ENCODE measurements at regions not wholly inside any gene's neighbourhood (a gene's known extent, or its start where the extent isn't known, plus 50 kb on each side); places are given as distances from the start of the nearest gene placed in this dataset.

DNA sequence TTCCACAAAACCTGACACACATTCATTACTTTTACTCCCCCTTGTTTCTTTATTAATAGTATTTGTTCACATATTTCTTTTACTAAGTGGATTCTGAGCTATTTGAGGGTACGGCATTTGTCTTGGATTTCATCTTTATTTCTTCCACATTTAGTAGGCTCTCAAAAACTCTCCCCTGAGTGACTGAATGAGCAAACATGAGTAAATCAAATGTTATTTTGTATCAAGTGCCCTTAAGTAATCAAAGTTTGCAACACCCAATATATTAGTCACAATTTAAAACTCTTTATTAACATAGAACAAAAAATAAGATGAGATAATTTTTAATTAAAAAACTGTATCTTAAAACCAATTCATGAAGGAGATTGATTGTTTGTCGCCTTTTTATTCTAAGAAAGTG, 1101.9 kb upstream of the TENM4 start:
- TF ChIP-seq BACH1 (IDR thresholded peaks at IDR 0.05; ENCODE audit: low read length) (no peak), TEAD4 (IDR thresholded peaks at IDR 0.05; ENCODE audit: low read depth, low read length) (no peak), EGR1 (IDR thresholded peaks at IDR 0.05; ENCODE audit: borderline replicate concordance, low read depth, low read length) (no peak), POLR2A (IDR thresholded peaks at IDR 0.05; ENCODE audit: control extremely low read depth in 1 of 2, low read depth in 2 of 2, low read length in 2 of 2) (no peak), CHD1 (IDR thresholded peaks at IDR 0.05; ENCODE audit: low read depth, low read length) (no peak), CREB1 (IDR thresholded peaks at IDR 0.05) (no peak), USF2 (IDR thresholded peaks at IDR 0.05; ENCODE audit: low read length) (no peak), ZNF274 (IDR thresholded peaks at IDR 0.05; ENCODE audit: borderline replicate concordance, extremely low read depth, low read length) (no peak), RFX5 (IDR thresholded peaks at IDR 0.05; ENCODE audit: borderline replicate concordance, low read depth, low read length) (no peak), JUN (IDR thresholded peaks at IDR 0.05; ENCODE audit: low read depth, low read length) (no peak)
- TF ChIP-seq, protein P1, sequence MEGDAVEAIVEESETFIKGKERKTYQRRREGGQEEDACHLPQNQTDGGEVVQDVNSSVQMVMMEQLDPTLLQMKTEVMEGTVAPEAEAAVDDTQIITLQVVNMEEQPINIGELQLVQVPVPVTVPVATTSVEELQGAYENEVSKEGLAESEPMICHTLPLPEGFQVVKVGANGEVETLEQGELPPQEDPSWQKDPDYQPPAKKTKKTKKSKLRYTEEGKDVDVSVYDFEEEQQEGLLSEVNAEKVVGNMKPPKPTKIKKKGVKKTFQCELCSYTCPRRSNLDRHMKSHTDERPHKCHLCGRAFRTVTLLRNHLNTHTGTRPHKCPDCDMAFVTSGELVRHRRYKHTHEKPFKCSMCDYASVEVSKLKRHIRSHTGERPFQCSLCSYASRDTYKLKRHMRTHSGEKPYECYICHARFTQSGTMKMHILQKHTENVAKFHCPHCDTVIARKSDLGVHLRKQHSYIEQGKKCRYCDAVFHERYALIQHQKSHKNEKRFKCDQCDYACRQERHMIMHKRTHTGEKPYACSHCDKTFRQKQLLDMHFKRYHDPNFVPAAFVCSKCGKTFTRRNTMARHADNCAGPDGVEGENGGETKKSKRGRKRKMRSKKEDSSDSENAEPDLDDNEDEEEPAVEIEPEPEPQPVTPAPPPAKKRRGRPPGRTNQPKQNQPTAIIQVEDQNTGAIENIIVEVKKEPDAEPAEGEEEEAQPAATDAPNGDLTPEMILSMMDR (IDR thresholded peaks at IDR 0.05; ENCODE audit: control extremely low read depth in 1 of 3, insufficient read depth in 1 of 3, low read depth in 1 of 3, low read length in 3 of 3): no peak

Data from H1 (cell line).